Stimulated activated naive CD8-positive, alpha-beta T cell treated with anti-CD3 and anti-CD28 coated beads, Interleukin-15, amount 100 ng/mL, for 72 hours (primary cell): ENCODE measurements at regions not wholly inside any gene's neighbourhood (a gene's known extent, or its start where the extent isn't known, plus 50 kb on each side); places are given as distances from the start of the nearest gene placed in this dataset.
A peak's percentile ranks its signal among the peaks of the same experiment; 100 is the strongest.
"Not testable (repeated sequence)": the region's sequence is repeated elsewhere in the genome, so short reads cannot be mapped to it uniquely, and the experiment has no call there.

Source experiments
- ATAC-seq: fragments of 150-1000 bp; cut with Tn5 transposase; 2 replicates; pipeline ENCODE4 v1.10.0; 2021; ENCODE audit warnings: mild to moderate bottlenecking, moderate library complexity
- DNase-seq, 2 donors: peaks; one replicate each; pipeline ENCODE4 v3.0.0; 2021 to 2022
- H3K27ac Mint-ChIP-seq, 2 donors: one replicate each; pipeline ENCODE4 v1.8.0; 2022; ENCODE audit warnings: mild to moderate bottlenecking in 2 of 2, mixed read lengths in 2 of 2, moderate library complexity in 2 of 2
- H3K27me3 Mint-ChIP-seq: one replicate; pipeline ENCODE4 v1.8.0; 2022; ENCODE audit warnings: mixed read lengths
- H3K4me1 Mint-ChIP-seq: one replicate; pipeline ENCODE4 v1.8.0; 2022; ENCODE audit warnings: mild to moderate bottlenecking, mixed read lengths
- H3K4me3 Mint-ChIP-seq, 2 donors: one replicate each; pipeline ENCODE4 v1.8.0; 2022; ENCODE audit warnings: mild to moderate bottlenecking in 2 of 2, mixed read lengths in 2 of 2, moderate library complexity in 1 of 2
- H3K9me3 Mint-ChIP-seq, 2 donors: one replicate each; pipeline ENCODE4 v1.8.0; 2022; ENCODE audit warnings: mixed read lengths in 2 of 2

DNA sequence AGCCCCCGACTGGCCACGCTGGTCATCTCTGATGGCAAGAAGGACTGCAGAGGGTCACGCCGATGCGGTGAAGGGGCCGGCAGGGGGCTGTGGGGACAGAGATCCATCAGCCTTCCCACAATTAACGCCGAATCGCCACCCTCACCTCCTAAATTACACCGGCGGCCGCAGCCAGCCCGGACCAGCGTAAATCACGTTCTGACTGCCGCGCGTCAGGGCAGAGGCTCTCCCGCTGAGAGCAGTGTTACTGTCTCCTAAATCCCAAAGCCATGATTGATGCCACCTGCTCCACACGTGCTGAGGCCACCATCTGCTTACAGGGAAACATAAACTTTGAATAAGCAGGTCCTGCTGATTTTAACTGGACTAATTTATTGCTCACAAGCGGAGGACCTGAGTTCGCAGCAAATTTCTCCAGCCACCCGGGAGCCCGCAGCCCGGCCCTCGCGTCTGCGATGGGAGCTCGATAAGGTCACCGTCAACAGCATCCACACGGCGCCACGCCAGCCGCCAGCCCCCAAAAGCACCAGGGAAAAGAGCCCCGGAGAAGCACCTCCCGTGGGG, 127.3 kb upstream of the NKX1-1 start:
- no peak for ATAC-seq
- DNase-seq, result no peak
- Mint-ChIP-seq H3K27ac (no peak overlapping the region), H3K27me3 (peaks cover 51% of the 10 kb centered on the region), H3K9me3 (no peaks in the 10 kb centered on the region), H3K4me3 (no peak overlapping the region), H3K4me1 (no peaks in the 10 kb centered on the region)

DNA sequence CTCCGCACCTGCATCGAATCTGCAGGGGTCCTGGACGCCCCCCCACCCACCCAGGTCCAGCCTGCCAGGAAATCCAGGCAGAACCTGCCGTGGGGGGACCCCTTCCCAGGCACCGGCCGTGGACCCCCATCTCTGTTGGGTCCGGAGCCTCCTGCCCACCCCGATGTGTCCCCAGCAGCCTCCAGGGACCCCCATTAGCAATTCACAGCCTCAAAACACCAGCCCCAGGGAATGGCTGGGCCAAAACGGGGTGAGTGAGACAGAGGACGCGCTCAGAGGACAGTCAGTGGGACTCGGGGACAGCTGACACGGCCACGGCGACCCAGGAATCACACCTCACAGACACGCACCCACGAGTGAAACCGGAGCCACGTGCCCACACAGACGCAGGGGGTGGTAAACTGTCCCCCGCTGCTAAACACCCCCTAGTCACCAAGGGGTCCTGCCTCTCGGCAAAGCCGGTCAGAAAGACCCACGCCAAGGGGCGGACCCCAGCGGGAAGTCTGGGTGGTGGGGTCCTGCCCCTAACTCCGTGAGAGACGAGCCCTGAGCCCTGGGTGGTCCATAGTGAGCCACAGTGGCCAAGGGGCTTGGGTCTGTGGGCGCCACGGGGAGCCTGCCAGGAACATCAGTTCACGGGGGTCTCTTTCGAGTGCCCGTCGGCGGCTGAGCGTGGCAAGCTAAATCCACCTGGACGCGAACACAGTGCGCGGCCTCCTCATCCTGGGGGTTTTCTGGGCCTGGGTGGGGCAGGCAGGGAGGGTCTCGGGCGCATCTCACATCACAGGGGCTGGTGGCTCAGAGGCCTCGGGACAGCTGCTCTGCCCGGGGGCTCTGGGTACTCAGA, 126.5 kb upstream of the NKX1-1 start:
- no peak for ATAC-seq
- peaks cover 58% of the 10 kb centered on the region for H3K27me3 Mint-ChIP-seq
- H3K27ac Mint-ChIP-seq, result no peak overlapping the region
- H3K4me1 Mint-ChIP-seq, result no peaks in the 10 kb centered on the region
- H3K4me3 Mint-ChIP-seq, result no peak overlapping the region
- no peak for DNase-seq
- H3K9me3 Mint-ChIP-seq, result no peaks in the 10 kb centered on the region

DNA sequence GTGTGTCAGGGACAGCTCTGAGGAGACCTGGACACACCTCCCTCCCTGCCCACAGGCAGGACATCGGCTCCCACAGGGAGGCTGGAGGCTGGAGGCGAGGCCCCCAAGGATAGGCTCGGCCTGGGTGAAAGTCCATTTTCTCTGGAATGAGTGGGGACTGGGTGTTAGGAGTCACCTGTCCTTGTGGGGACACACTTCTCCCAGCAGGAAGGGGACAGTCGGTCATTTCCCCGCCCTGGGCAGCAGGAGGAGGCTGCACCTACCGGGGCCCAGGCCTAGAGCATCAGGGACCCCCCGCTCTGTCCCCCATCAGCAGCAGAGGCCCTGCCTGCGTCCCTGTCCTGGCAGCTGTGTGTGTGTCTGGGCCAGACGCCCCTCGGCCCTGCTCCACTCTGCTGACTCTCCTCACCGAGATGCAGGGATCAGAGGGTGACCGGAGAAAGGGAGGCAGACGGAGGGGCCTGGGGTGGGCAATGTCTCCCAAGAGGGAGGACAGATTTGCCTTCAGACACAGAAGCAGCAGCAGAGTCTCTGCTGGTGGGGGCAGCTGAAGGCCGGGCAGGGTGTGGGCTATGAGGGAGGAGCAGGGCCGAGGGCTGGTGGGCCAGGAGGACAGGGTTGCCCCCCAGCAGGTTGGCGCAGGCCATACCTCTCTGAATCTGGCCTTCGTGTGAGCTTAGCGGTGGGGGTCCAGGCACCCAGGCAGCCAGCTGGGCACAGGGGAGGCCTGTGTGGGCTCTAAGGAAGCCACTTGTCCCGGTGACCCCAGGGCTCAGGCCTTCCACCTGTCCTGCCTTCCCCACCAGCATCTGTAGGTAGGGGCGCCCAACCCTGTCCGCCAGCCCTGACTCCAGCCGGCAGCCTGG, 125.7 kb upstream of the NKX1-1 start:
- Mint-ChIP-seq H3K4me1 (no peaks in the 10 kb centered on the region), H3K9me3 (no peaks in the 10 kb centered on the region), H3K4me3 (no peak overlapping the region), H3K27ac (no peak overlapping the region), H3K27me3 (peaks cover 65% of the 10 kb centered on the region)
- DNase-seq (no peak), ATAC-seq (no peak)

DNA sequence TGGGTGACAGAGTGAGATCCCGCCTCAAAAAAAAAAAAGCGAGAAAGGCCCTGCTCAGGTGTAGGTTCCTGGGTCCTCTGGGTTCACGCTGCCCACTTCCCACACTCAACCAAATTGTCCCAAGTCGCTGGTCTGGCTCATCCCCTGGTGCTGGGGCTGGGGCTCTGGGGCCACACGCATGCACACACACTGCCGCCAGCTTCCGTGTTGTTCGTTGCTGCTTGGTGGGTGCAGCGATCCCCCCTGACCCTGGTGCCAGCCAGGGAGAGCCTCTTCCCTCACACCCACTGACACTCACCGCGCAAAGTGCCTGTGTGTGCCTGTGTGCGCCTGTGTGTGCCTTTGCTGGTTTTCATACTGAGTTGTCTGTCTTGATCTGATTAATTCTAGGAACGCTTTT, 124.1 kb upstream of the NKX1-1 start:
- Mint-ChIP-seq H3K27me3 (peaks cover 73% of the 10 kb centered on the region), H3K27ac (no peak overlapping the region), H3K4me3 (no peak overlapping the region), H3K4me1 (no peaks in the 10 kb centered on the region), H3K9me3 (no peaks in the 10 kb centered on the region)
- no peak for ATAC-seq
- DNase-seq, result no peak

DNA sequence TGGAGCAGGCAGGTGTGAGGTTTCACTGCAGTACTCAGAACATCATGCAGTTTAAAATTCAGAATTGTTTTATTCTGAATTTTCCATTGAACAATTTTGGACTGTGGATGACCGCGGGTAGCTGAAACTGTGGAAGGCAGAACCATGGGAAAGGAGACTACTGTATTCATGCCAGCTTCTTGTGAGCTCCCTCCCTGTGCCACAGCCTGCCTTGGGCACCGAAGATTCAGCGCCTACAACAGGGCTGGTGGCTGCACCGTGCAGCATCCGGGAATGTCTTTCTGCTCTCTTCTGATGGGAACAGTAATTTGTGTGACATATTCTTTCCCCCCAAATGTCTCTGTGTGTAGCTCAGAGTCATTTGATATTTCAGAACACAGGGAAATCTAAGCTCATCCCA, 118.5 kb upstream of the NKX1-1 start:
- Mint-ChIP-seq H3K4me1 (no peaks in the 10 kb centered on the region), H3K27me3 (peaks cover 78% of the 10 kb centered on the region), H3K27ac (no peak overlapping the region), H3K9me3 (no peaks in the 10 kb centered on the region), H3K4me3 (no peak overlapping the region)
- ATAC-seq (no peak), DNase-seq (no peak)

DNA sequence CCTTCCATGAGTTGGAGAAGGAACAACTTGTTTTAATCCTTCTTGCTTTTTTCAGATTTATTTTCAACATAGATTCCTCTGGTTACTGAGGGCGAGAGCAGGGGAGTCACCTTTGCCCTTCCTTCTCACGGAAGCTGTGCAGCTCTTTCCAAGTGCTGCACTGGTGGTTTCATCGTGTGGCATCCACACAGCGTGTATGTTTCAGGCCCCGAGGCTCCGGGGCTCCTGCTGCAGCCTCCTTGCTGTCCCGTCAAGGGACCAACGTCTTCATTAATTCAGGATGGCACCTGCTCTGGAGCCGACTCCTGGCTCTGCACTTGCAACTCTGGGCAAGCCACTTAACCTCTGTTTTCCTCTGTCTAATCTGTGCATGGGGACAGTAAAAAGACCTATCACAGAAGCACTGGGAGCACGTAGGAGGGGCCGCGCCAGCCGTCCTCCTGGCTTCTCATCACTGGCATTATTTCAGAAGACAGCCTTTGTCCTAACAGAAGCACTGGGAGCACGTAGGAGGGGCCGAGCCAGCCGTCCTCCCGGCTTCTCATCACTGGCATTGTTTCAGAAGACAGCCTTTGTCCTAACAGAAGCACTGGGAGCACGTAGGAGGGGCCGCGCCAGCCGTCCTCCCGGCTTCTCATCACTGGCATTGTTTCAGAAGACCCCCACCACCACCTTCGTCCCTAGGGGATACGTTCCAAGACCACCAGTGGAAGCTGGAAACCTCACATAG, 117.8 kb upstream of the NKX1-1 start:
- DNase-seq, result no peak
- no peaks in the 10 kb centered on the region for H3K4me1 Mint-ChIP-seq
- ATAC-seq, result no peak
- H3K27me3 Mint-ChIP-seq, result peaks cover 77% of the 10 kb centered on the region
- peak overlapping the region in 1 of 2 donors; percentile 54 for H3K27ac Mint-ChIP-seq
- no peak overlapping the region for H3K4me3 Mint-ChIP-seq
- H3K9me3 Mint-ChIP-seq, result no peaks in the 10 kb centered on the region

DNA sequence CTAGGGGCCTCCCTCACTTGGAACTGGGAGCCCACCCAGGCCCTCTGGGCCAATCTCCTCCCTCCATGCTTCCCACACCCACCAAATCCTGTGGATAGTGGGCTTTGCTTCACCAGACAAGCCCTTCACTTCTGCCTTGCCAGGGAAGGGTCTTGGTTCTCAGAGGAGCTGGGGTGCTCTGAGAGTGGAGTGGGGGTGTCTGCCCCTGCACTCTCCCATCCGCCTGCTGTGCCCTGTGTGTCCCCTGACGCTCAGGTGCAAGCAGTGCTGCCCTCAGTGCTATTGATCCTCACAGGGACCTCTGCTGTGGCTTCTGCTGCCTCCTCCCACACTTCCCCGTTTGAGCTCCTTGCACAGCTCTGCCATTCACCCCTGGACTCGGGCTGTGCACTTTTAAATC, 117.3 kb upstream of the NKX1-1 start:
- Mint-ChIP-seq H3K27me3 (peaks cover 71% of the 10 kb centered on the region), H3K4me1 (no peaks in the 10 kb centered on the region), H3K27ac (peak overlapping the region in 1 of 2 donors; percentile 76), H3K4me3 (no peak overlapping the region), H3K9me3 (no peaks in the 10 kb centered on the region)
- ATAC-seq (no peak), DNase-seq (no peak)

DNA sequence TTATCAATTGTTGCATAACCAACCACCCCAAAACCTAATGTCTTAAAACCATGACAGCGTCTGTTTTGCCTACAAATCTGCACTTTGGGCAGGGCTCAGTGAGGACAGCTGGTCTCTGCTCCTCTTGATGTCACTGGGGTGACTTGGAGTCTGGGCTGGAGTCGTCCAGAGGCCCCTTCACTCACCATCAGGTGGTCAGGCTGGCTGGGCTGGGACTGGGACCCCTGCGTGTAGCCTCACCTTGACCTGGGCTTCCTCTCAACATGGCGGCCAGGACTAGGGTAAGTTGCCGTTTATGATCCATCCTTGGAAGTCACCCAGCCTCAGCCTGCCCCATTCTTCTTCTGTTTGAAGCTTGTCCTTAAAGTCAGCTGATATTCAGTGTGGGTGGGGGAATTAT, 116.8 kb upstream of the NKX1-1 start:
- Mint-ChIP-seq H3K4me1 (no peaks in the 10 kb centered on the region), H3K27ac (no peak overlapping the region), H3K4me3 (no peak overlapping the region), H3K9me3 (no peaks in the 10 kb centered on the region), H3K27me3 (peaks cover 66% of the 10 kb centered on the region)
- DNase-seq (no peak), ATAC-seq (no peak)

DNA sequence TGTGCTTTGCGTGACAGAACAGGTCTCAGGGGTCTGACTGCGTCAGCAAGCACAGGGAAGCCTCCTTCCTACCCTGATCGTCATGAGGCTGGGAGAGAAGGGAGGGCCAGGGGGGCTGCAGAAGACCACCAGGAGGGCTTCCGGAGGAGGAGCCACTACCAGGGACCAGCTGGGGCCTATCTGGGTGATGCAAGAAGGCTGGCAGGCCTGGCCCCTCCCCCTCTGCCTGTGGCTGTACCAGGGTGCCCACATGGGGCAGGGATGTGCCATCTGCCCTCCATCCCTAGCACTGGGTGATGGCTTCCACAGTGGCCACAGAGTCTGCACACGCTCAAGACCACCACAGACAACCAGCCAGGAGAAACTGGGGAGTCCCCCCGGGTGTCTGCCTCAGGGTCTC, 116.4 kb upstream of the NKX1-1 start:
- DNase-seq, result no peak
- H3K27me3 Mint-ChIP-seq, result peaks cover 64% of the 10 kb centered on the region
- H3K4me1 Mint-ChIP-seq, result no peaks in the 10 kb centered on the region
- no peak overlapping the region for H3K27ac Mint-ChIP-seq
- ATAC-seq, result no peak
- H3K4me3 Mint-ChIP-seq, result no peak overlapping the region
- H3K9me3 Mint-ChIP-seq, result no peaks in the 10 kb centered on the region

DNA sequence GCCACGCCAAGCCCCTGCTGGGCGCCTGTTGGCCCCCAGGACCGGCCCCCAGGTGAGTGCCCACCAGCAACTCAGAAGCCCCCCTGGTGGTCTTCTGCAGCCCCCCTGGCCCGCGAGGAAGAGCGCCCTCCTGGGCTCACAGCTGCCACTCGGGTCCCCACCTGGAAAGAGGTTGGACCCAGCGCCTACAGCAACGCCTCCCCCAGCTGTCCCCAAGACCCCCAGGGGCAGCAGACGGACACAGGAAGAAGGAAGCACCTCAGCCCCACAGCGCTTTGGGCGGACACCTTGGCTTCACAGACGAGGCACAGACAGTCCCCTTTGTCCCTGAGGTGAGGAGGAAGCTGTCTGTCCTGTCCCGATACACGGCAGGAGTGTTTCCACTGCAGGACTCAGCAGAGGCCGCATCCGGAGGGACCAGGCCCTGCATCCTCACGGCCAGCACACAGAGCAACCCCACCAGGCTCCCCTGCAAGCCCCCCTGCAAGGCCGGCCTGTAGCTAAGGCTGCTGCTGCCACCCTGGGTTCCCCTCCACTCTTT, 115.6 kb upstream of the NKX1-1 start:
- Mint-ChIP-seq H3K4me3 (no peak overlapping the region), H3K4me1 (no peaks in the 10 kb centered on the region), H3K9me3 (no peaks in the 10 kb centered on the region), H3K27ac (no peak overlapping the region), H3K27me3 (peaks cover 57% of the 10 kb centered on the region)
- ATAC-seq (no peak), DNase-seq (no peak)

DNA sequence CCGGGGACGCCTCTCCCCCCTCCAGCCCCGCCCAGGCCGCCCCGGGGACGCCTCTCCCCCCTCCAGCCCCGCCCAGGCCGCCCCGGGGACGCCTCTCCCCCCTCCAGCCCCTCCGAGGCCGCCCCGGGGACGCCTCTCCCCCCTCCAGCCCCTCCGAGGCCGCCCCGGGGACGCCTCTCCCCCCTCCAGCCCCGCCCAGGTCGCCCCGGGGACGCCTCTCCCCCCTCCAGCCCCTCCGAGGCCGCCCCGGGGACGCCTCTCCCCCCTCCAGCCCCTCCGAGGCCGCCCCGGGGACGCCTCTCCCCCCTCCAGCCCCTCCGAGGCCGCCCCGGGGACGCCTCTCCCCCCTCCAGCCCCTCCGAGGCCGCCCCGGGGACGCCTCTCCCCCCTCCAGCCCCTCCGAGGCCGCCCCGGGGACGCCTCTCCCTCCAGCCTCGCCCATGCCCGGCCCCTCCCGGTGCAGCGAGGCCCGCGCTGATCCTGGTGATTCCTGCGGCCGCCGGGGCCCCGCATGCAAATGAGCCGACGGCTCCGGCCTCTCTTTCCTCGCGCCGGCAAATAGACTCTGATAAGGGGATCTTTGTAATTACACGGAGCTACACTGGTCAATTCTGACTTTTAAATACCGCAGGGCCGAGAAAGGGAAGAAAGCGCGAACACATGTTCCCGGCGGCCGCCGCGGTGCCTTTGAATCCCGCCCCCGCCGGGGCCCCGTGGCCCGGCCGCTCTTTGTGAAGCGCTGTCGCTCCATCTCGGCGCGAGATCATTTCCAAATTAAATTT, 114.7 kb upstream of the NKX1-1 start:
- not testable (repeated sequence) for DNase-seq, H3K4me1 Mint-ChIP-seq, H3K9me3 Mint-ChIP-seq
- peaks cover 55% of the 10 kb centered on the region for H3K27me3 Mint-ChIP-seq
- H3K4me3 Mint-ChIP-seq, result peak overlapping the region; percentile 57 to 64
- ATAC-seq, result peak; percentile 39
- peak overlapping the region in 1 of 2 donors; percentile 75 for H3K27ac Mint-ChIP-seq

DNA sequence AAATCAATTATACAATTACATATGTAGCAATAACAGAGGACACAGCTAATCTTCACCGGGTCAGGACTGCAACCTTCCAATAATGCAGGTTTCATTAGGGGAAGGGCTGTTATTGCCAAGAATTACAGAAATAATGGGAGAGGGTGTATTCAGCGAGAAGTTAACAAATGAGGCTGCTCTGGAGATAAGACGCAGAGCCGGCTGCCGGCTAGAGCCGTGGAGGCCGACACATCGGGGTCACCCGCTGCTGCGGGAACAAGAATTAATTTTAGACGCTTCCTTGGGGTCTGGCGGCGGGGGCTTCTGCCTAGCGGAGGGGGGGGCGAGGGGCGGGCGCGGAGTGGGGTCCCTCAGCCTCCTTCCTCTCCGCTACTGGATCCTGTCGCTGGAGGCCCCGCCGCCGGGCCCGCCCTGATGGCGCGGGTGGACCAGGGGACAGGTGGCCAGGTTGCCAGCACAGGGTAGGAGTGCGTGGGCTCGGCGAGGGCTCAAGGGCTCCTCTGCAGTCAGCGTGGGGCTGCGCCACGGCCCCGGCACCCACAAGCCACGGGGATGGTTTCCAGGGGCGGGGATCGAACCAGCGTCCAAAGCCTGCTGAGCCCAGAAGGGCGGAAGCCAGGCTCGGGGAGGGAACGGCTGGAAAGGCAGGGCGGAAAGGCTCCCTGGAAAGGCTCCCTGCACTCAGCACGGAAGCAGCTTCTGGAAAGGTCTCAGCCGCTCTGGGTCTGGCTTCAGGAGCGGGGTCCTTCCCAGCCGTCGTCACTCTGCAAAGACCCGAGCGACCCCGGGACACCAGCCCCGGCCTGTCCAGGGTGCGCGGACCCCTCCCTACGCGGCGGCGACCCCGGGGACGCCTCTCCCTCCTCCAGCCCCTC, 113.8 kb upstream of the NKX1-1 start:
- peak overlapping the region in 1 of 2 donors; percentile 4 for H3K4me3 Mint-ChIP-seq
- DNase-seq (no peak), ATAC-seq (peak; percentile 42)
- H3K27ac Mint-ChIP-seq, result no peak overlapping the region
- no peaks in the 10 kb centered on the region for H3K9me3 Mint-ChIP-seq
- no peaks in the 10 kb centered on the region for H3K4me1 Mint-ChIP-seq
- peaks cover 46% of the 10 kb centered on the region for H3K27me3 Mint-ChIP-seq

DNA sequence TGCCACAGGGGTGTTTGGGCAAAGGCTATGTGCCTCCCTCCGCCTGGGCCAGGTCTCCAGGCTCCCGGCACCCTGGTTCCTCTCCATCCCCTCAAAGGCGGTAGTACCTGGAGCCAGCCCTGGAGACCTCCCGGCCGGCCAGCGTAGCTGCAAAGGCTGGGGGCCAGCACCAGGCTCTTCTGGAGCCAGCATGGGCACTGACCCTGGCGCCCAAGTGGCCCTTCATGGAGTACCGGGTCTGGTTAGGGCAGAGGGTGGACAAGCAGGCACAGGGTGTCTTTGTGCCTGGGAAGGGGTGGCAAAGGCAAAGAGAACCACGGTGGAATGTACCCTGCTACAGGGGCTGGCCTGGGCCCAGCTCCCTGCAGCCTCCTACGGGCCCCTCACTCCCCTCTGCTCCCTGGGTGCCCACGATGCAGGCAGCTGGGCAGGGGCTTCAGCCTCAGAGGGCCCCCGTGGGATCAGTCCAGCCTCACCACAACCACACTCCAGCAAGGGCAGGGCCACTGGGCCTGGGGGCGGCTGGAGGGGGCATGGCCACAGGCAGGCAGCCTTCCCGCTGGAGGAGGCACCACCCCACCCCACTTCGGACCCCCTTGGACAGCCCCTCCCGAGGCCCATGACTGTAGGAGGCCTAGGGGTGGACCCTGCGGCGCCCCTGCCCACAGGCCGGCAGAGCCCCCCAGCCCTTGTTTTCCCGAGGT, 112.9 kb upstream of the NKX1-1 start:
- ATAC-seq, result no peak
- H3K9me3 Mint-ChIP-seq, result no peaks in the 10 kb centered on the region
- H3K27ac Mint-ChIP-seq, result peak overlapping the region in 1 of 2 donors; percentile 51
- no peaks in the 10 kb centered on the region for H3K4me1 Mint-ChIP-seq
- peaks cover 38% of the 10 kb centered on the region for H3K27me3 Mint-ChIP-seq
- no peak overlapping the region for H3K4me3 Mint-ChIP-seq
- no peak for DNase-seq
